ENCODE measurements at regions not wholly inside any gene's neighbourhood (a gene's known extent, or its start where the extent isn't known, plus 50 kb on each side); places are given as distances from the start of the nearest gene placed in this dataset.

GRCh38 chr3:158005391-158006100, 100.7 kb downstream of the SHOX2 start:
- TF ChIP-seq, protein P1, sequence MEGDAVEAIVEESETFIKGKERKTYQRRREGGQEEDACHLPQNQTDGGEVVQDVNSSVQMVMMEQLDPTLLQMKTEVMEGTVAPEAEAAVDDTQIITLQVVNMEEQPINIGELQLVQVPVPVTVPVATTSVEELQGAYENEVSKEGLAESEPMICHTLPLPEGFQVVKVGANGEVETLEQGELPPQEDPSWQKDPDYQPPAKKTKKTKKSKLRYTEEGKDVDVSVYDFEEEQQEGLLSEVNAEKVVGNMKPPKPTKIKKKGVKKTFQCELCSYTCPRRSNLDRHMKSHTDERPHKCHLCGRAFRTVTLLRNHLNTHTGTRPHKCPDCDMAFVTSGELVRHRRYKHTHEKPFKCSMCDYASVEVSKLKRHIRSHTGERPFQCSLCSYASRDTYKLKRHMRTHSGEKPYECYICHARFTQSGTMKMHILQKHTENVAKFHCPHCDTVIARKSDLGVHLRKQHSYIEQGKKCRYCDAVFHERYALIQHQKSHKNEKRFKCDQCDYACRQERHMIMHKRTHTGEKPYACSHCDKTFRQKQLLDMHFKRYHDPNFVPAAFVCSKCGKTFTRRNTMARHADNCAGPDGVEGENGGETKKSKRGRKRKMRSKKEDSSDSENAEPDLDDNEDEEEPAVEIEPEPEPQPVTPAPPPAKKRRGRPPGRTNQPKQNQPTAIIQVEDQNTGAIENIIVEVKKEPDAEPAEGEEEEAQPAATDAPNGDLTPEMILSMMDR (IDR thresholded peaks at IDR 0.05; ENCODE audit: low read depth, low read length), result no peak
- TF ChIP-seq, protein P2, sequence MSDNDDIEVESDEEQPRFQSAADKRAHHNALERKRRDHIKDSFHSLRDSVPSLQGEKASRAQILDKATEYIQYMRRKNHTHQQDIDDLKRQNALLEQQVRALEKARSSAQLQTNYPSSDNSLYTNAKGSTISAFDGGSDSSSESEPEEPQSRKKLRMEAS (IDR thresholded peaks at IDR 0.05; ENCODE audit: low read depth, low read length), result no peak
- TF ChIP-seq POLR2A (IDR thresholded peaks at IDR 0.05; ENCODE audit: extremely low read depth, insufficient read length), result no peak
- no peak for TF ChIP-seq MYC (IDR thresholded peaks at IDR 0.05; ENCODE audit: low read depth, low read length)
